ENCODE measurements at regions not wholly inside any gene's neighbourhood (a gene's known extent, or its start where the extent isn't known, plus 50 kb on each side); places are given as distances from the start of the nearest gene placed in this dataset.
"Not testable (repeated sequence)": the region's sequence is repeated elsewhere in the genome, so short reads cannot be mapped to it uniquely, and the experiment has no call there.

GRCh38 chr3:159356606-159357005, 554.8 kb downstream of the MFSD1 start:
- TF ChIP-seq CTCF (IDR thresholded peaks at IDR 0.05; ENCODE audit: low read depth, low read length) = no peak
- H3K4me3 ChIP-seq (ENCODE audit: low read depth, low read length) = no peak overlapping the region

GRCh38 chr3:159364511-159364910, 562.7 kb downstream of the MFSD1 start:
- no peak for TF ChIP-seq CTCF (IDR thresholded peaks at IDR 0.05; ENCODE audit: low read depth, low read length)
- no peak overlapping the region for H3K4me3 ChIP-seq (ENCODE audit: low read depth, low read length)

GRCh38 chr3:159366476-159366875, 564.6 kb downstream of the MFSD1 start:
- no peak overlapping the region for H3K4me3 ChIP-seq (ENCODE audit: low read depth, low read length)
- TF ChIP-seq CTCF (IDR thresholded peaks at IDR 0.05; ENCODE audit: low read depth, low read length) = no peak

- H3K4me3 ChIP-seq (ENCODE audit: low read depth, low read length) = no peak overlapping the region
- TF ChIP-seq CTCF (IDR thresholded peaks at IDR 0.05; ENCODE audit: low read depth, low read length) = no peak
Observed at GRCh38 chr3:159371961-159372360, 570.1 kb downstream of the MFSD1 start.

GRCh38 chr3:159378396-159379194, 576.7 kb downstream of the MFSD1 start:
- H3K4me3 ChIP-seq (ENCODE audit: low read depth, low read length) = no peak overlapping the region
- no peak for TF ChIP-seq CTCF (IDR thresholded peaks at IDR 0.05; ENCODE audit: low read depth, low read length)

GRCh38 chr3:159380891-159381290, 579.0 kb downstream of the MFSD1 start:
- no peak overlapping the region for H3K4me3 ChIP-seq (ENCODE audit: low read depth, low read length)
- TF ChIP-seq CTCF (IDR thresholded peaks at IDR 0.05; ENCODE audit: low read depth, low read length) = no peak

GRCh38 chr3:159390656-159391212, 588.9 kb downstream of the MFSD1 start:
- TF ChIP-seq CTCF (IDR thresholded peaks at IDR 0.05; ENCODE audit: low read depth, low read length) = no peak
- H3K4me3 ChIP-seq (ENCODE audit: low read depth, low read length) = no peak overlapping the region

- not testable (repeated sequence) for H3K4me3 ChIP-seq (ENCODE audit: low read depth, low read length)
Observed at GRCh38 chr3:159397683-159398082, 591.0 kb upstream of the IL12A start.

Measured in WI38 (cell line).